Liver (tissue), 7 donors: ENCODE measurements at regions not wholly inside any gene's neighbourhood (a gene's known extent, or its start where the extent isn't known, plus 50 kb on each side); places are given as distances from the start of the nearest gene placed in this dataset.

Source experiments
- DNase-seq: peaks from one replicate; pipeline ENCODE4 v3.0.0-alpha.2; 2017; ENCODE audit warnings: low spot score
- H3K27ac ChIP-seq, 2 donors: one replicate each; pipeline ENCODE4 v1.7.0; 2013; ENCODE audit warnings: inconsistent platforms in 2 of 2, low read length in 2 of 2, control low read depth in 1 of 2, low read depth in 1 of 2, mild to moderate bottlenecking in 1 of 2
- H3K27me3 ChIP-seq, 4 donors: one replicate each; pipeline versions ENCODE4 v1.6.1 to v1.7.0; 2013; ENCODE audit warnings: low read length in 3 of 4, inconsistent platforms in 1 of 4, mild to moderate bottlenecking in 1 of 4, moderate library complexity in 1 of 4; ENCODE audit not compliant: control insufficient read depth in 4 of 4, insufficient read depth in 4 of 4
- H3K36me3 ChIP-seq, 4 donors: one replicate each; pipeline versions ENCODE4 v1.6.1 to v1.7.0; 2013; ENCODE audit warnings: low read length in 3 of 4, mild to moderate bottlenecking in 3 of 4, low read depth in 1 of 4, moderate library complexity in 1 of 4; ENCODE audit not compliant: control insufficient read depth in 4 of 4, insufficient read depth in 3 of 4
- H3K4me1 ChIP-seq, 4 donors: one replicate each; pipeline versions ENCODE4 v1.6.1 to v1.7.0; 2013; ENCODE audit warnings: low read length in 3 of 4, mild to moderate bottlenecking in 3 of 4, moderate library complexity in 1 of 4; ENCODE audit not compliant: control insufficient read depth in 4 of 4, insufficient read depth in 4 of 4
- H3K4me3 ChIP-seq, 3 donors: one replicate each; pipeline versions ENCODE4 v1.6.1 to v1.7.0; 2013; ENCODE audit warnings: low read length in 3 of 3, control low read depth in 1 of 3, low read depth in 1 of 3, mild to moderate bottlenecking in 1 of 3
- H3K9ac ChIP-seq, 2 donors: one replicate each; pipeline ENCODE4 v1.7.0; 2013; ENCODE audit warnings: low read length in 2 of 2, mild to moderate bottlenecking in 2 of 2, moderate library complexity in 2 of 2, control low read depth in 1 of 2, low read depth in 1 of 2
- H3K9me3 ChIP-seq, 4 donors: one replicate each; pipeline versions ENCODE4 v1.6.1 to v1.7.0; 2013; ENCODE audit warnings: low read length in 3 of 4; ENCODE audit not compliant: control insufficient read depth in 4 of 4
- EGR1 ChIP-seq, 2 donors: IDR thresholded peaks; 2 replicates each; pipeline ENCODE4 v1.6.1; 2016 to 2018; ENCODE audit warnings: antibody characterized with exemption in 2 of 2, low read depth in 2 of 2
- FOXA1 ChIP-seq: IDR thresholded peaks from 2 replicates; pipeline ENCODE4 v1.6.1; 2016; ENCODE audit warnings: antibody characterized with exemption
- FOXA2 ChIP-seq: IDR thresholded peaks from 2 replicates; pipeline ENCODE4 v1.6.1; 2016; ENCODE audit warnings: antibody characterized with exemption
- HNF4G ChIP-seq: IDR thresholded peaks from 2 replicates; pipeline ENCODE4 v1.6.1; 2016; ENCODE audit warnings: antibody characterized with exemption
- JUND ChIP-seq, 2 donors: IDR thresholded peaks; 2 replicates each; pipeline ENCODE4 v1.6.1; 2016; ENCODE audit warnings: antibody characterized with exemption in 2 of 2
- NR2F2 ChIP-seq: IDR thresholded peaks from 2 replicates; pipeline ENCODE4 v1.6.1; 2016; ENCODE audit warnings: antibody characterized with exemption
- RAD21 ChIP-seq, 2 donors: IDR thresholded peaks; 2 replicates each; pipeline ENCODE4 v1.6.1; 2016; ENCODE audit warnings: antibody characterized with exemption in 2 of 2, mild to moderate bottlenecking in 2 of 2
- REST ChIP-seq: IDR thresholded peaks from 2 replicates; pipeline ENCODE4 v1.6.1; 2016; ENCODE audit warnings: antibody characterized with exemption, mild to moderate bottlenecking
- RXRA ChIP-seq, 2 donors: IDR thresholded peaks; 2 replicates each; pipeline ENCODE4 v1.6.1; 2017 to 2018; ENCODE audit warnings: antibody characterized with exemption in 2 of 2, mild to moderate bottlenecking in 1 of 2
- TAF1 ChIP-seq: conservative IDR thresholded peaks from 2 replicates; pipeline ENCODE4 v1.6.1; 2016; ENCODE audit warnings: antibody characterized with exemption, mild to moderate bottlenecking
- YY1 ChIP-seq: IDR thresholded peaks from 2 replicates; pipeline ENCODE4 v1.6.1; 2016; ENCODE audit warnings: antibody characterized with exemption, mild to moderate bottlenecking
- ZBTB33 ChIP-seq: IDR thresholded peaks from 2 replicates; pipeline ENCODE4 v1.6.1; 2016; ENCODE audit warnings: antibody characterized with exemption
- WGBS: extraction: QIAGEN DNeasy Blood & Tissue Kit; methylation state at CpG from one replicate; pipeline ENCODE4 v1.1.7; 2013; 5-methylcytosine and 5-hydroxymethylcytosine counted together
- TF ChIP-seq, protein P1 (sequence below): IDR thresholded peaks from 2 replicates; pipeline ENCODE4 v1.6.1; 2016; ENCODE audit warnings: antibody characterized with exemption
- donor health status: healthy.
- donor health status: healthy.
- donor health status: healthy.
- donor health status: healthy.

GRCh38 chr16:85991856-85992255 lies 92.9 kb downstream of the IRF8 start:
- Histone ChIP-seq H3K27ac (no peak overlapping the region), H3K27me3 (no peaks in the 10 kb centered on the region), H3K9me3 (no peaks in the 10 kb centered on the region), H3K4me1 (peaks cover 0 to 6% (median 5%) of the 10 kb centered on the region in 4 donors), H3K9ac (no peak overlapping the region), H3K4me3 (no peak overlapping the region), H3K36me3 (no peaks in the 10 kb centered on the region)
- TF ChIP-seq JUND (IDR thresholded peaks at IDR 0.05) (no peak), YY1 (no peak), RAD21 (IDR thresholded peaks at IDR 0.05) (no peak), ZBTB33 (no peak), EGR1 (IDR thresholded peaks at IDR 0.05; ENCODE audit: low read depth in 2 of 2) (no peak), REST (no peak), FOXA1 (no peak), HNF4G (no peak), NR2F2 (no peak)
- no peak for DNase-seq
- WGBS = 90% methylated on average over 5 of the region's 5 CpGs

DNA sequence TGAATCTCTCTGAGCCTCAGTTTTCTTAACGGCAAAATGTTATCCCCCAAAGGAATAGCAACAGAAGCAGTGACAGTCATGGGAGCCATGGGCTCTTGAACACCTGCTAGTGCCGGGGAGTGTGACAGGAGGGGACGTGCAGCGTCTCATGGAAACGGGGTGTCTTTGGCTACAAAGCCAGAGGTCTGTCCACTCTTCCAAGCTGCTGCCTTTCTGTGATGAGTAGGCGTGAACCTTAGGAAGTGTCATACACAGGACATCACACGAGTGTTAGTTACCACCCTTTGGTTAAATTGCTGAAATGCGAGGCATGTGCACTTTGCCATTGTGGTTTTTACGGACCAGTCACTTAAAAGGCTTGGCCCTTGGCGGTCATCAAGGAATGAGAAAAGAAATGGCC lies 93.4 kb downstream of the IRF8 start:
- peaks cover 0 to 1% (median under 1%) of the 10 kb centered on the region in 4 donors for H3K4me1 ChIP-seq
- no peak overlapping the region for H3K4me3 ChIP-seq
- no peaks in the 10 kb centered on the region for H3K9me3 ChIP-seq
- DNase-seq = no peak
- no peaks in the 10 kb centered on the region for H3K36me3 ChIP-seq
- no peak overlapping the region for H3K27ac ChIP-seq
- WGBS = 83% methylated on average over 10 of the region's 10 CpGs
- no peaks in the 10 kb centered on the region for H3K27me3 ChIP-seq
- no peak overlapping the region for H3K9ac ChIP-seq
- TF ChIP-seq FOXA1 (no peak), NR2F2 (no peak), RXRA (IDR thresholded peaks at IDR 0.05) (no peak), FOXA2 (no peak), YY1 (no peak), HNF4G (no peak), ZBTB33 (no peak)

- Histone ChIP-seq H3K27ac (no peak overlapping the region), H3K36me3 (no peaks in the 10 kb centered on the region), H3K9me3 (no peaks in the 10 kb centered on the region), H3K27me3 (no peaks in the 10 kb centered on the region), H3K4me3 (no peak overlapping the region), H3K9ac (no peak overlapping the region), H3K4me1 (no peaks in the 10 kb centered on the region)
- DNase-seq = no peak
- WGBS = 70% methylated on average over 2 of the region's 2 CpGs
- TF ChIP-seq JUND (IDR thresholded peaks at IDR 0.05) (no peak), ZBTB33 (no peak), EGR1 (IDR thresholded peaks at IDR 0.05; ENCODE audit: low read depth in 2 of 2) (no peak), TAF1 (no peak), RAD21 (IDR thresholded peaks at IDR 0.05) (no peak), REST (no peak), RXRA (IDR thresholded peaks at IDR 0.05) (no peak)
- TF ChIP-seq, protein P1, sequence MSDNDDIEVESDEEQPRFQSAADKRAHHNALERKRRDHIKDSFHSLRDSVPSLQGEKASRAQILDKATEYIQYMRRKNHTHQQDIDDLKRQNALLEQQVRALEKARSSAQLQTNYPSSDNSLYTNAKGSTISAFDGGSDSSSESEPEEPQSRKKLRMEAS = no peak
Measured at GRCh38 chr16:85992779-85993178, 93.8 kb downstream of the IRF8 start.
